IPS DF 4.7 (cell line): ENCODE measurements at regions not wholly inside any gene's neighbourhood (a gene's known extent, or its start where the extent isn't known, plus 50 kb on each side); places are given as distances from the start of the nearest gene placed in this dataset.

ENCODE experiments used
- DNase-seq: peaks from one replicate; pipeline ENCODE4 v3.0.0-alpha.2; 2013; ENCODE audit warnings: low spot score; ENCODE audit errors: extremely low read depth

DNA sequence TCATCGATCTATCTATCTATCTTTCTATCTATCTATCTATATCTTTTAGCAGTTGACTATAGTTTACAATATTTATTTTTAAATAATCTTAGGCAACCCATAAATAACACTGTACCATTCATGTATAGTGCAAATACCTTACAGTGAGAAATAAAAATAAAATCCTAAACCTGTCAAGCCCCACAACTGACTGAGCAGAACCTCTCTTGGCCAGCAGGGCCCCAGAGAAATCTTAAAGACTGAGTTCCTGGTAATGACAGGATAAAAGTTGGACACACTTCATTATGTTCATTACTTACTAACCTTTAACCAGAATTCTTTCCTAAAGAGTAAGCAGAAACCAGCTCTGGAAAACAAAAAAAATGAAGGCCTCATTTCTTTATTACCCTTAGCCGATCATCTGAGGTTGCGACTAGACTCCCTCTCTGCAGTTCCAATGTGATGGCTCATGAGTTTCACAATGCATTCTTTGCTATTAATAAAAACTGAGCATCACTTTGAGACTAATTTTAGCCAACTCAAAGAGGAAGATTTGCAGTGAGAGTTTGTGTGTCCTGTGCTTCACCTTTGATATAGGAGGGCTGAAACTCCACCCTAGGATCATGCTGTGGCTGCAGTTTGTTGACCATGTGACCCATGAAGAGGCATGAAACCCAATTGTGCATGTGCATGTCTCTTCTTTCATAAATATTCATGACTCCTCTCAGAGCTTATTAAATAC is 1072.0 kb downstream of the NSUN3 start:
- no peak for DNase-seq

- DNase-seq = no peak
Measured at GRCh38 chr3:95148107-95148506, 1085.2 kb downstream of the NSUN3 start.

- no peak for DNase-seq
Measured at GRCh38 chr3:95151590-95151989, 1088.7 kb downstream of the NSUN3 start.

DNA sequence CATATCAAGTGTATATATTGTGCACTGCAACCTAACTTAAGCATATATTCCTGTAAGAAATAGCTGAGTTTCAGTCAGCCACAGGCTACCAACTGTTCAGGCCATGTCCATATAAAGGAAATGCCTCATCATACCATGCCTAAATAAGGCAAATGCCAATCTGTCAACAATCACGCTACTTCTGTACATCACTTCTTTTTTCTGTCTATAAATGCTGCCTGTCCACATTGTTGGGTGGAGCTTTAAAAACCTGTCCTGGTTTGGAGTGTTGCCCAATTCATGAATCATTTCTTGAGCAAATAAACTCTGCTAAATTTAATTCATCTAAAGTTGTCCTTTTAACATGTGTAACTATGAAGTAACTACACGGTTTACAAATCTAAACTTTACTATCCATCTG is 1091.9 kb downstream of the NSUN3 start:
- DNase-seq = no peak

- DNase-seq = no peak
Measured at GRCh38 chr3:95162794-95163193, 1099.9 kb downstream of the NSUN3 start.

GRCh38 chr3:95167748-95168147 is 1104.9 kb downstream of the NSUN3 start:
- no peak for DNase-seq

DNA sequence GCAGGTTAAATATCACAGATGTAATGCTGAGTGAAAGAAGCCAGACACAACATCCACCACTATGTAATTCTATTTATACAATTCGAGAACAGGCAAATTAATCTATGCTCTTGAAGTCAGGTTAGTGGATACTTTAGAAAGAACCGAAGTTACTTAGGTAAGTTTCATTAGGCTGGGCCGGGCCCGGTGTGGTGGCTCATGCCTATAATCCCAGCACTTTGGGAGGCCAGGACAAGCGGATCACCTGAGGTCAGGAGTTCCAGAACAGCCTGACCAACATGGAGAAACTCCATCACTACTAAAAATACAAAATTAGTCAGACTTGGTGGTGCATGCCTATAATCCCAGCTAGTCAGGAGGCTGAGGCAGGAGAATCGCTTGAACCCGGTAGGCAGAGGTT is 1105.7 kb downstream of the NSUN3 start:
- DNase-seq = no peak

- DNase-seq = no peak
Measured at GRCh38 chr3:95172164-95172943, 1109.5 kb downstream of the NSUN3 start.

DNA sequence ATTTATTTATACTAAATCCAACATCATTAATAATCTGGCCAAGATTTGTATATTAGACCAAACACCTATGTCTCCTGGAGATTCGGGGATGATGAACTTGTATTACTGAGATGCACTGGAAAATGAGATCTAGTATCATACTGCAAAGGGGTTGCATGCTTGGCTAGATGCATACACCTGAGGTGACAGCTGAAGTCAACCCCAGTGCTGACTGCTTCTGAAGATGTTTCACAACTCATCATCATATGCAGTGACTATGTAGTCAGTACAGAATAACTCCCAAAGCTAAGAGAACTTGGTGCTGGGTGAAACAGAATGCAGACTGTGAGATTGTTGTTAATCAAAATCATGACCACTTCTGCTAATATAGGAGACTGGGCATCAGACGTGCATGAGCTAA is 1114.2 kb downstream of the NSUN3 start:
- no peak for DNase-seq

DNA sequence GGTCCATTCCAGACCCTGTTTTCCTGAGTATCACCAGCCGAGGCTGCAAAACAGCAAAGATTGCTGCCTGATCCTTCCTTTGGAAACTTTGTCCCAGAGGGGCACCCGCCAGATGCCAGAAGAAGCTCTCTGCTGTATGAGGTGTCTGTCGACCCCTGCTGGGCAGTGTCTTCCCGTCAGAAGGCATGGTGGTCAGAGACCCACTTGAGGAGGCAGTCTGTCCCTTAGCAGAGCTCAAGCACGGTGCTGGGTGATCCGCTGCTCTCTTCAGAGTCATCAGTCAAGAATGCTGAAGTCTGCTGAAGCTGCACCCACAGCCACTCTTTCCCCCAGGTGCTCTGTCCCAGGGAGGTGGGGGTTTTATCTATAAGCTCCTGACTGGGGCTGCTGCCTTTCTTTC is 1121.2 kb downstream of the NSUN3 start:
- DNase-seq = no peak

DNA sequence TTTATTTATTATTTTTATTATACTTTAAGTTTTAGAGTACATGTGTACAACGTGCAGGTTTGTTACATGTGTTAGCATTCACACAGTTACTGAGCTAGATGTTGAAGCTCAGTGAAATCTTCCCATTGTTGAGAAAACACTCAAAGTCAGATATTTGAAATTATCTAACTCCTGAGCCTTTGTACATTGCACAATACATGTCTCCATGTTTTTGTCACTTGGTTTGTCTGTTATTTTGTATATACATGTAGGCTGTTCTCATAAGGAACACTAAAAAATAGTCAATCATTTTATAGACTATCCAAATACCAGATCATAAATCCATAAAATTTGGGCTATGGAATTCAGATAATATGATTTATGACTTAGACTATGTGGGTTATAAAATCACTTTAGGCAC is 1126.5 kb downstream of the NSUN3 start:
- DNase-seq = no peak

GRCh38 chr3:95197661-95198060 is 1134.8 kb downstream of the NSUN3 start:
- DNase-seq = no peak

GRCh38 chr3:95200384-95200783 is 1137.5 kb downstream of the NSUN3 start:
- no peak for DNase-seq

GRCh38 chr3:95210878-95211277 is 1148.0 kb downstream of the NSUN3 start:
- DNase-seq = no peak

- no peak for DNase-seq
Measured at GRCh38 chr3:95212117-95212516, 1149.3 kb downstream of the NSUN3 start.

GRCh38 chr3:95215437-95215957 is 1152.6 kb downstream of the NSUN3 start:
- no peak for DNase-seq

DNA sequence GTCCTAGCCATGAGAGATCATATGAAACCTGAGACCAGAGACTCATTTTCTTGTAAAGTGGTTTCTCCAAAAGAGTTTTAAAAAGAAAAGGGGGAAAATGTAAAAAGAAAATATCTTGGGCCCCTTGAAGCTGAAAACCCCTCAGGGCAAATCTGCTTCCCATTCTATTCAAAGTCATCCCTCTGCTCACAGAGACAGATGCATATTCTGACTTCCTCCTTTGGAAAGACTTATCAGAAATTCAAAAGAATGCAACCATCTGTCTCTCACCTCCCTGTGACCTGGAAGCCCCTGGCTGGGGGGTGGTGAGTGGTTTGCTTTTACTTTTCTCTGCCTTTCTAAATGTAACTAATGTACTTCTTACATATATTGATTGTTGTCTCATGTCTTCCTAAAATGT is 1154.8 kb downstream of the NSUN3 start:
- no peak for DNase-seq

- no peak for DNase-seq
Measured at GRCh38 chr3:95218484-95218883, 1155.6 kb downstream of the NSUN3 start.

DNA sequence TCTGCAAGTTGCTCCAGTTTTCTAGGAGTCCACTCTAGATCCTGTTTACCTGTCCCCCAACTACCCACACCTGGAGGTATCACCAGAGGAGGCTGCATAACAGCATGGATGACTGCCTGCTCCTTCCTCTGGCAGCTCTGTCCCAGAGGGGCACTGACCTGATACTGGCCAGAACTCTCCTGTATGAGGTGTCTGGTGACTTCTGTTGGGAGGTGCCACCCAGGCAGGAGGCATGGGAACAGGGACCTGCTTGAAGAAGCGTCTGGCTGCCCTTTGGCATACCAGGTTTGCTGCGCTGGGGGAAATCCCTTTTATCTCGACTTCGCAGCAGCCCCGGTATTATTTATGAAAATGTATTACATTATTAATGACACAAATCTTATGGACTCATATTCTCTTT is 1163.6 kb downstream of the NSUN3 start:
- no peak for DNase-seq

- no peak for DNase-seq
Measured at GRCh38 chr3:95227092-95227491, 1164.2 kb downstream of the NSUN3 start.

GRCh38 chr3:95228416-95228815 is 1165.6 kb downstream of the NSUN3 start:
- no peak for DNase-seq

- DNase-seq = no peak
Measured at GRCh38 chr3:95235916-95236315, 1173.1 kb downstream of the NSUN3 start.

DNA sequence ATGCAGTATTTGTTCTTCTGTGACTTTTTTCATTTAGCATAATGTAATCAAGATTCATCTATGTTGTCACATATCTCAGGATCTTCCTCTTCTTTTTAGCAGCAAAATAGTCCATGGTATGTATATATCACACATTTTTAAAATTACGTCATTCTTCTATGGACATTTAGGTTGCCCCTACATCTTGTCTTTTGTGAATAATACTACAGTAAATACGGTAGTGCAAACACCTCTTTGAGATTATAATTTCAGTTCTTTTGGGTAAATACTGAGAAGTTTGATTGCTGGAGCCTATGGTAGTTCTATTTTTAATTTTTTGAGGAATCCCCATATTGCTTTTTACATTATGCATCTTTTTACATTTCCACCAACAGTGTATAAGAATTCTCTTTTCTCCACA is 1174.9 kb downstream of the NSUN3 start:
- no peak for DNase-seq
